ENCODE measurements at regions not wholly inside any gene's neighbourhood (a gene's known extent, or its start where the extent isn't known, plus 50 kb on each side); places are given as distances from the start of the nearest gene placed in this dataset.

DNA sequence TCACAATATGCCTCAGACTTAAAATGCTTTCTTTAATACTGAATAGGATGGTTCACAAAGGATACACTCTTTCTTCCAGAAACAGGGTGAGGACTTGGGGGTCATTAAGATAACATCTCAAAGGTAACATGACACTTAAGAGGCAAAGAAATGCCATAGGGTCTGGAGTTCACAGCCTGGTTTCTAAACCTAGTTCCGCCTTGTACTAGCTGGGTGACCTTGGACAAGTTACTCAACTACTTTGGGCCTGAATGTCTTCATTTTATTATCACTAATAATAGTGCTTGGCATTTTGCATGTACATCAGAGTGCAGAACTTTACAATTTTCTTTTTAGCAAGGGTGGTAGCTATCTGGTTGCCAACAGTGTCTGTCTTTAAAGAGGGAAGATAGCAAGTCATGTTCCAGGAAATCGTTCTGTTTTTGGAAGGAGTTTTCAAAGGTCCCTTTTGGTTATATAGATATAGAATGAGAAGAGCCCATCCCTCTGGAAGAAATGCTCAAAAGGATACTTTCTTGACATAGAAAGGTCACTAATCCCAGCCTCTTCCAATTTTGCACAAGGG, 257.8 kb downstream of the NUAK1 start:
- TF ChIP-seq, protein P1, sequence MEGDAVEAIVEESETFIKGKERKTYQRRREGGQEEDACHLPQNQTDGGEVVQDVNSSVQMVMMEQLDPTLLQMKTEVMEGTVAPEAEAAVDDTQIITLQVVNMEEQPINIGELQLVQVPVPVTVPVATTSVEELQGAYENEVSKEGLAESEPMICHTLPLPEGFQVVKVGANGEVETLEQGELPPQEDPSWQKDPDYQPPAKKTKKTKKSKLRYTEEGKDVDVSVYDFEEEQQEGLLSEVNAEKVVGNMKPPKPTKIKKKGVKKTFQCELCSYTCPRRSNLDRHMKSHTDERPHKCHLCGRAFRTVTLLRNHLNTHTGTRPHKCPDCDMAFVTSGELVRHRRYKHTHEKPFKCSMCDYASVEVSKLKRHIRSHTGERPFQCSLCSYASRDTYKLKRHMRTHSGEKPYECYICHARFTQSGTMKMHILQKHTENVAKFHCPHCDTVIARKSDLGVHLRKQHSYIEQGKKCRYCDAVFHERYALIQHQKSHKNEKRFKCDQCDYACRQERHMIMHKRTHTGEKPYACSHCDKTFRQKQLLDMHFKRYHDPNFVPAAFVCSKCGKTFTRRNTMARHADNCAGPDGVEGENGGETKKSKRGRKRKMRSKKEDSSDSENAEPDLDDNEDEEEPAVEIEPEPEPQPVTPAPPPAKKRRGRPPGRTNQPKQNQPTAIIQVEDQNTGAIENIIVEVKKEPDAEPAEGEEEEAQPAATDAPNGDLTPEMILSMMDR (IDR thresholded peaks at IDR 0.05; ENCODE audit: insufficient read depth, low read length, poor library complexity, severe bottlenecking), result no peak
- no peak for TF ChIP-seq EZH2phosphoT487 (conservative IDR thresholded peaks at IDR 0.05; ENCODE audit: low read length)
